ENCODE measurements at regions not wholly inside any gene's neighbourhood (a gene's known extent, or its start where the extent isn't known, plus 50 kb on each side); places are given as distances from the start of the nearest gene placed in this dataset.

DNA sequence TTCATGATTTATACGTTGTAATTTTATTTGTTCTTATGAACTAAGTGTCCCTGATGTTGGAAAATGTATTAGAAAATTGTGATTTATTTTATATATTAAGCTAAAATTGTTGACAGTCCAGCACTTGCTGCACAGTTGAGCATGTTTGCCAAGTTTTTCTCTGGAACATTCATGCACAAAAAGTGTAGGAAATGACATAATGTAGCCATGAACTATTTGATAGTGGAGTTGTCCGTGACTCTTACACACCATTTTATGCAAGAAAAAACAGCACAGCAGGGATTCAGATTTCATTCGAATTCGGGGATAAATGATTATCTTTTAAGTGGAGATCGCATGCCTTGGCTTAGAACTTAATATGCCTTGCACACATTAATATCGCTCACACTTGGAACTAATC, 708.6 kb upstream of the WWC1 start:
- TF ChIP-seq CTCF (IDR thresholded peaks at IDR 0.05) (no peak), POLR2A (IDR thresholded peaks at IDR 0.05) (no peak)
